ENCODE measurements at regions not wholly inside any gene's neighbourhood (a gene's known extent, or its start where the extent isn't known, plus 50 kb on each side); places are given as distances from the start of the nearest gene placed in this dataset.

- no peak for TF ChIP-seq CTCF (IDR thresholded peaks at IDR 0.05)
- TF ChIP-seq POLR2A (IDR thresholded peaks at IDR 0.05), result no peak
Observed at GRCh38 chr4:89364541-89364940, 56.9 kb upstream of the GPRIN3 start.

All from heart left ventricle (tissue), 13 donors.